ENCODE measurements at regions not wholly inside any gene's neighbourhood (a gene's known extent, or its start where the extent isn't known, plus 50 kb on each side); places are given as distances from the start of the nearest gene placed in this dataset.

DNA sequence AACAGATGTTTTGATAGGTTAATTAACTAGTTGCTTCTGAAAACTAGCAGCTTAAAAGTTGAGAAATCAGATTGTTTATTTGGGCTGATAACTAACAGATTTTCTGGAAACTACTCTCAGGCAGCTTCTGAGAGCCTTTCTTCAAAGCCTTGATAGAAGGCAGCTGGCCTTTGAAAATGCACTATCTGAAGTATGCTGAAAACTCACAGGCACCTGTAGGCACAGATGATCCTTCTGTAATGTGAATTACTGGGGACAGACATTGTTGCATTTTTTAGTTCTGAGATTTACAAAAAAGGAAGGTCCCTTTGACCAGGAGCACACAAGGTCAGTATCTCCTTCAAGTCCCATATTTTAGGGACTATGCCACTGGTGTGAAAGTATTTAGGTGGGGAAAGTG is 460.8 kb upstream of the CNTN5 start:
- POLR2A ChIA-PET: no interaction called here
- no peak for DNase-seq (ENCODE audit: low read depth, low spot score)
- TF ChIP-seq, protein P1, sequence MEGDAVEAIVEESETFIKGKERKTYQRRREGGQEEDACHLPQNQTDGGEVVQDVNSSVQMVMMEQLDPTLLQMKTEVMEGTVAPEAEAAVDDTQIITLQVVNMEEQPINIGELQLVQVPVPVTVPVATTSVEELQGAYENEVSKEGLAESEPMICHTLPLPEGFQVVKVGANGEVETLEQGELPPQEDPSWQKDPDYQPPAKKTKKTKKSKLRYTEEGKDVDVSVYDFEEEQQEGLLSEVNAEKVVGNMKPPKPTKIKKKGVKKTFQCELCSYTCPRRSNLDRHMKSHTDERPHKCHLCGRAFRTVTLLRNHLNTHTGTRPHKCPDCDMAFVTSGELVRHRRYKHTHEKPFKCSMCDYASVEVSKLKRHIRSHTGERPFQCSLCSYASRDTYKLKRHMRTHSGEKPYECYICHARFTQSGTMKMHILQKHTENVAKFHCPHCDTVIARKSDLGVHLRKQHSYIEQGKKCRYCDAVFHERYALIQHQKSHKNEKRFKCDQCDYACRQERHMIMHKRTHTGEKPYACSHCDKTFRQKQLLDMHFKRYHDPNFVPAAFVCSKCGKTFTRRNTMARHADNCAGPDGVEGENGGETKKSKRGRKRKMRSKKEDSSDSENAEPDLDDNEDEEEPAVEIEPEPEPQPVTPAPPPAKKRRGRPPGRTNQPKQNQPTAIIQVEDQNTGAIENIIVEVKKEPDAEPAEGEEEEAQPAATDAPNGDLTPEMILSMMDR (IDR thresholded peaks at IDR 0.05; ENCODE audit: insufficient read depth, low read length, missing control alignments): no peak
- no peak overlapping the region for H3K4me3 ChIP-seq (ENCODE audit: low read depth, low read length)
- CTCF ChIA-PET: no interaction called here

DNA sequence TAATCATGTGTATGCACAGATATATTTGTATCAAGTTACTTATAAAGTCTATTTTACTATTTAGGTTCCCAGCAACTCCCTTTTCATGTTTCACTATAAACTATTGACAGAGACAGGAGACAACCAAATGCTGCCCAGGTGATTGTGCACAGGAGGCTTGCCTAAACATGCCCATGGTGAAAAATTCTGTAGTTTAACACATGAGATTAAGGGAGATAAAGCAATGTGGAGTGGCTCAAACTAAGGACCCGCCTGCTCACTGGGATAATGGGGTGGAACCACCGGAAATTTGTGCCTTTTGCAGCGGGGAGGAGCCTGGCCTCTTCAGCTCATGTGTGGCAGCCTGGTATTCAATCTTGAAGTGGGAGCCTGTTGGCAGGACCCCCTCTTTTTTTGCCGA is 459.5 kb upstream of the CNTN5 start:
- H3K4me3 ChIP-seq (ENCODE audit: low read depth, low read length): no peak overlapping the region
- TF ChIP-seq, protein P1 (IDR thresholded peaks at IDR 0.05; ENCODE audit: insufficient read depth, low read length, missing control alignments): no peak
- CTCF ChIA-PET: no interaction called here
- no peak for DNase-seq (ENCODE audit: low read depth, low spot score)
- POLR2A ChIA-PET: no interaction called here

DNA sequence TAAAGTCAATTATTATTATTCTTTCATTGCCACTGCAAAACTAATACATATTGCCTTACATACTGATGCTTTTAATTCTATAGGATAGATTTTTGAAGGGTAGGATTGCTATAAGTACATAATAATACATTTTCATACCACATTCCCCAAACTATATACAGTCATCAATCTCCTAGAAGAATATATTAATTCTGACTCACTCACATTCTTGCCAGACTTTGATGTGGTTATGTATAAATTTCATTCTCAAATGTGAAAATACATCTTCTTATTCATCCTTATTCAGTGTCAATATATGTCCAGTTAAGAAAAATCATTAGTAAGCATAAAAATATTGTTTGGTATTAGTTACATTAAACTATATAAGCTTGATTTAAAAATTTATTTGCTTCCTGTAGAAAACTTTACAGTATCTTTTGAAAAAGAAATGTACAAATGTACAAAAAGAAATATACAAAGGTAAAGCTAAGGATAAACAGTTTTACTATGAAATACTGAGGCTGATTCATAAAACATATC is 458.8 kb upstream of the CNTN5 start:
- no peak overlapping the region for H3K4me3 ChIP-seq (ENCODE audit: low read depth, low read length)
- TF ChIP-seq, protein P1 (IDR thresholded peaks at IDR 0.05; ENCODE audit: insufficient read depth, low read length, missing control alignments): no peak
- no peak for DNase-seq (ENCODE audit: low read depth, low spot score)
- ChIA-PET POLR2A (no interaction called here), CTCF (no interaction called here)

DNA sequence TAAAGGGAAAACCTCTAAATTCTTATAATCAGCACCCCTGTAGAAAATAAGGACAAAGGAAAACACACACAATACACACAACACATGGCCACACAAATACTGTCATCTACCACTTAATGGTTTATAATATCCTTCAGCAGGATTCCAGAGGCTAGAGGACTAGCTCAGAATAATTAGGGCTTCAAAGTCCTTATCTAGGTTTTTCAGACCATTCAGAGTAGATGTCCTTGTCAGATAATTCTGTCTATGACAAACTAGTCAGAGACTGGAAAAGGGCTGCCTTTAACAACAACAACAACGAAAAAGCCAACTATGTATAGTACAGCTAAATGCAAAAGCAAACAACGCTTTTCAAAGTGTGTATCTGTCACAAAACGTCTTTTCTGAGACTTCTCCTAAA is 456.5 kb upstream of the CNTN5 start:
- TF ChIP-seq, protein P1 (IDR thresholded peaks at IDR 0.05; ENCODE audit: insufficient read depth, low read length, missing control alignments): no peak
- ChIA-PET CTCF (no interaction called here), POLR2A (no interaction called here)
- no peak for DNase-seq (ENCODE audit: low read depth, low spot score)
- no peak overlapping the region for H3K4me3 ChIP-seq (ENCODE audit: low read depth, low read length)

DNA sequence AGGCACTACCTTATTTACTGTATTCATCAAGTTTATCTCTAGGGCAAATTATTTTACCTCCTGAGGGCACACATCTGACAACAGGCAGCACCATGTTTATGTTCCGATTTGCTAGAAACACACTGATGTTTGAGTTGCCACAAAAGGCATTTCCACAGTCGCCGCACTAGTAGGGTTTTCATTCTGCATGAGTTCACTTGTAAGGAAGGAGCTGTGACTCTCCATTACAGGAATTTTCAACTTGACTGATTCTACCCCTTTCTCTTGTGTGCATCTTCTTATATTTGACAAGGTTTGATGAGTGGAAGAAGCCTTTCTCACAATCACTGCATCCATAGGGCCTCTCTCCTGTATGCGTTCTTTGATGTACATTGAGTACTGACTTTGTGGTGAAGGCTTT is 455.9 kb upstream of the CNTN5 start:
- TF ChIP-seq, protein P1 (IDR thresholded peaks at IDR 0.05; ENCODE audit: insufficient read depth, low read length, missing control alignments): no peak
- DNase-seq (ENCODE audit: low read depth, low spot score): no peak
- CTCF ChIA-PET: no interaction called here
- H3K4me3 ChIP-seq (ENCODE audit: low read depth, low read length): no peak overlapping the region
- POLR2A ChIA-PET: no interaction called here

DNA sequence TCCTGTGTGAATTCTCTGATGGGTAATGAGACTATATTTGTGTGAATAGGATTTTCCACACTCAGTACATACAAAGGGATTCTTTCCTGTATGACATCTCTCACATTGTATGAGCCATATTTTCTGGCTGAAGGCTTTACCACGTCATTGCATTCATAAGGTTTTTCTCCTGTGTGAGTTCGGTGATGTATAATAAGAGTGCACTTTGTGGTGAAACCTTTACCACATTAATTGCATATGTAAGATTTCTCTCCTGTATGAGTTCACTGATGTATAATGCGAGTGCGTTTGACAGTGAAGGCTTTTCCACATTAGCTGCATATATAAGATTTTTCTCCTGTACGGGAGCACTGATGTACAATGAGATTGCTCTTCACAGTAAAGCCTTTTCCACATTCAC is 455.4 kb upstream of the CNTN5 start:
- ChIA-PET POLR2A (no interaction called here), CTCF (no interaction called here)
- TF ChIP-seq, protein P1 (IDR thresholded peaks at IDR 0.05; ENCODE audit: insufficient read depth, low read length, missing control alignments): no peak
- no peak for DNase-seq (ENCODE audit: low read depth, low spot score)
- H3K4me3 ChIP-seq (ENCODE audit: low read depth, low read length): no peak overlapping the region
